GM12892 (cell line): ENCODE measurements at regions not wholly inside any gene's neighbourhood (a gene's known extent, or its start where the extent isn't known, plus 50 kb on each side); places are given as distances from the start of the nearest gene placed in this dataset.

Experiments
- POLR2AphosphoS5 ChIP-seq: IDR thresholded peaks from 2 replicates; pipeline ENCODE4 v1.6.1; 2011; ENCODE audit warnings: low read depth, low read length, control low read depth
- TAF1 ChIP-seq: IDR thresholded peaks from 2 replicates; pipeline ENCODE4 v1.6.1; 2011; ENCODE audit warnings: low read depth, mild to moderate bottlenecking, control low read depth, low read length, borderline replicate concordance

GRCh38 chr3:102735311-102735710 lies 300.5 kb downstream of the ZPLD1 start:
- TF ChIP-seq TAF1 (no peak), POLR2AphosphoS5 (no peak)
